B cell (primary cell): ENCODE measurements at regions not wholly inside any gene's neighbourhood (a gene's known extent, or its start where the extent isn't known, plus 50 kb on each side); places are given as distances from the start of the nearest gene placed in this dataset.

Source experiments
- ATAC-seq: fragments of 200-7000 bp; cut with Tn5 transposase; one replicate; pipeline ENCODE4 v1.10.0; 2021; ENCODE audit warnings: low read depth, mild to moderate bottlenecking, moderate number of reproducible peaks, moderate library complexity
- CTCF ChIA-PET: fragments of 350-600 bp; sonication (Branson Sonifier 250); formaldehyde crosslinking; loops from one replicate; lab custom pipeline; 2021; ENCODE audit warnings: antibody characterized with exemption, inconsistent platforms; lab: Charles Lee
- POLR2A ChIA-PET: fragments of 350-600 bp; sonication (Branson Sonifier 250); formaldehyde crosslinking; loops from one replicate; lab custom pipeline; 2021; ENCODE audit warnings: antibody characterized with exemption; lab: Charles Lee
- DNase-seq: peaks from one replicate; pipeline ENCODE4 v3.0.0; 2013
- H2AFZ ChIP-seq: 2 replicates; pipeline ENCODE4 v1.6.1; 2012; ENCODE audit warnings: mild to moderate bottlenecking, low read depth, low read length; ENCODE audit not compliant: insufficient read depth, poor library complexity, severe bottlenecking
- H3K27ac ChIP-seq, 2 donors: 1 replicate in 1 of 2; 2 replicates in 1 of 2; pipeline ENCODE4 v1.5.1; 2012 to 2013; ENCODE audit warnings: low read length in 2 of 2, mild to moderate bottlenecking in 2 of 2, moderate library complexity in 1 of 2
- H3K27me3 ChIP-seq, 4 experiments: fragments of 200-600 bp in 1 of 4; sonication (generic) in 1 of 4; replicated peaks in 1 of 4; 1 replicate in 2 of 4; 2 replicates in 2 of 4; pipeline versions ENCODE4 v1.6.1 to v1.7.0; 2013 to 2016; ENCODE audit warnings: low read length in 3 of 4, mild to moderate bottlenecking in 2 of 4, mixed read lengths in 1 of 4, moderate library complexity in 1 of 4; ENCODE audit not compliant: insufficient read depth in 4 of 4, control insufficient read depth in 3 of 4; ENCODE audit errors: control extremely low read depth in 1 of 4
- H3K36me3 ChIP-seq, 2 experiments: replicated peaks in 1 of 2; 1 replicate in 1 of 2; 2 replicates in 1 of 2; pipeline versions ENCODE4 v1.6.1 to v1.7.1; 2013; ENCODE audit warnings: low read length in 1 of 2; ENCODE audit not compliant: insufficient read depth in 2 of 2, control insufficient read depth in 1 of 2; ENCODE audit errors: control extremely low read depth in 1 of 2, extremely low read depth in 1 of 2
- H3K4me1 ChIP-seq, 2 donors: fragments of 200-600 bp in 1 of 2; sonication (generic) in 1 of 2; 1 replicate in 1 of 2; 2 replicates in 1 of 2; pipeline versions ENCODE4 v1.5.1 to v1.6.1; 2013 to 2017; ENCODE audit warnings: low read length in 2 of 2; ENCODE audit not compliant: control insufficient read depth in 2 of 2, insufficient read depth in 2 of 2
- H3K4me2 ChIP-seq: replicated peaks from 2 replicates; pipeline ENCODE3; 2012; ENCODE audit warnings: mild to moderate bottlenecking, low read depth, low read length; ENCODE audit not compliant: poor library complexity, severe bottlenecking
- H3K4me3 ChIP-seq, 5 experiments: fragments of 200-600 bp in 1 of 5; sonication (generic) in 1 of 5; 1 replicate in 3 of 5; 2 replicates in 2 of 5; pipeline versions ENCODE4 v1.5.1 to v1.7.0; 2011 to 2016; ENCODE audit warnings: low read length in 4 of 5, mild to moderate bottlenecking in 4 of 5, low read depth in 2 of 5, control low read depth in 1 of 5, moderate library complexity in 1 of 5; ENCODE audit not compliant: insufficient read depth in 1 of 5; ENCODE audit errors: control extremely low read depth in 1 of 5, extremely low read depth in 1 of 5
- H3K79me2 ChIP-seq: fragments of 200-600 bp; sonication (generic); one replicate; pipeline ENCODE4 v1.6.0; 2016; ENCODE audit warnings: low read length; ENCODE audit not compliant: control insufficient read depth, insufficient read depth
- H3K9ac ChIP-seq: fragments of 200-600 bp; sonication (generic); 2 replicates; pipeline ENCODE4 v1.6.1; 2017; ENCODE audit warnings: mild to moderate bottlenecking, low read length, moderate library complexity
- H3K9me3 ChIP-seq, 3 donors: one replicate each; pipeline versions ENCODE4 v1.6.1 to v1.7.1; 2013; ENCODE audit warnings: low read length in 2 of 3; ENCODE audit not compliant: control insufficient read depth in 2 of 3, insufficient read depth in 1 of 3; ENCODE audit errors: control extremely low read depth in 1 of 3
- H4K20me1 ChIP-seq: 2 replicates; pipeline ENCODE4 v1.6.0; 2012; ENCODE audit warnings: mild to moderate bottlenecking, low read length; ENCODE audit not compliant: insufficient read depth, control insufficient read depth, poor library complexity, severe bottlenecking
- H3K27ac Mint-ChIP-seq: one replicate; pipeline ENCODE4 v1.8.0; 2021; ENCODE audit warnings: mixed read lengths
- H3K27me3 Mint-ChIP-seq: one replicate; pipeline ENCODE4 v1.8.0; 2021; ENCODE audit warnings: mixed read lengths
- H3K4me1 Mint-ChIP-seq: one replicate; pipeline ENCODE4 v1.8.0; 2021; ENCODE audit warnings: mixed read lengths
- H3K4me3 Mint-ChIP-seq: one replicate; pipeline ENCODE4 v1.8.0; 2021; ENCODE audit warnings: mixed read lengths
- H3K9me3 Mint-ChIP-seq: one replicate; pipeline ENCODE4 v1.8.0; 2022; ENCODE audit warnings: mixed read lengths; ENCODE audit not compliant: insufficient read depth
- CTCF ChIP-seq: fragments of 200-600 bp; IDR thresholded peaks from one replicate; pipeline ENCODE4 v1.8.0; 2022; ENCODE audit warnings: antibody characterized with exemption, mild to moderate bottlenecking
- EZH2 ChIP-seq: IDR thresholded peaks from 2 replicates; pipeline ENCODE4 v1.6.1; 2012; ENCODE audit warnings: borderline replicate concordance, low read depth, mild to moderate bottlenecking, moderate library complexity, low read length; ENCODE audit not compliant: insufficient read depth, poor library complexity, severe bottlenecking
- WGBS: methylation state at CpG from one replicate; pipeline ENCODE4 v1.1.5; 2013; ENCODE audit warnings: missing lambda C conversion rate; ENCODE audit not compliant: insufficient coverage; 5-methylcytosine and 5-hydroxymethylcytosine counted together
- intact Hi-C: fragments of 100-400 bp; cut with micrococcal nuclease; formaldehyde crosslinking; loops from one replicate; pipeline ENCODE4 v1.10.0; 2022

- H4K20me1 ChIP-seq = no peaks in the 10 kb centered on the region
- no peaks in the 10 kb centered on the region for H3K9me3 Mint-ChIP-seq
- H3K27ac ChIP-seq = no peak overlapping the region
- POLR2A ChIA-PET = no interaction called here
- WGBS = 4% methylated on average over 95 of the region's 101 CpGs
- H2AFZ ChIP-seq = no peak overlapping the region
- TF ChIP-seq EZH2 (no peak), CTCF (no peak)
- no peaks in the 10 kb centered on the region for H3K4me1 Mint-ChIP-seq
- peaks cover 0 to 19% (median 4%) of the 10 kb centered on the region in 4 experiments for H3K27me3 ChIP-seq
- H3K27ac Mint-ChIP-seq = no peak overlapping the region
- H3K36me3 ChIP-seq = no peaks in the 10 kb centered on the region
- H3K4me1 ChIP-seq = no peaks in the 10 kb centered on the region
- ATAC-seq (no peak), DNase-seq (peak; percentile 1)
- intact Hi-C loops = no loop called here
- no peak overlapping the region for H3K4me2 ChIP-seq
- CTCF ChIA-PET = no interaction called here
- no peaks in the 10 kb centered on the region for H3K9me3 ChIP-seq
- H3K79me2 ChIP-seq = no peaks in the 10 kb centered on the region
- H3K27me3 Mint-ChIP-seq = peaks cover 38% of the 10 kb centered on the region
- no peak overlapping the region for H3K4me3 Mint-ChIP-seq
- no peak overlapping the region for H3K9ac ChIP-seq
- H3K4me3 ChIP-seq = no peak overlapping the region
Observed at GRCh38 chr18:34493566-34494358, 216.3 kb upstream of the DTNA start.

GRCh38 chr18:34494359-34494696 lies 215.8 kb upstream of the DTNA start:
- H3K27ac ChIP-seq = no peak overlapping the region
- peaks cover 38% of the 10 kb centered on the region for H3K27me3 Mint-ChIP-seq

More at GRCh38 chr18:34494359-34494696, 215.8 kb upstream of the DTNA start:
- H3K27ac Mint-ChIP-seq = no peak overlapping the region
- intact Hi-C loops = no loop called here
- ATAC-seq (no peak), DNase-seq (no peak)
- POLR2A ChIA-PET = no interaction called here
- H3K9me3 ChIP-seq = no peaks in the 10 kb centered on the region
- H3K36me3 ChIP-seq = no peaks in the 10 kb centered on the region
- WGBS = 7% methylated on average over 8 of the region's 16 CpGs
- H3K4me1 ChIP-seq = no peaks in the 10 kb centered on the region
- CTCF ChIA-PET = no interaction called here
- H3K9me3 Mint-ChIP-seq = no peaks in the 10 kb centered on the region
- H3K79me2 ChIP-seq = no peaks in the 10 kb centered on the region
- no peak overlapping the region for H2AFZ ChIP-seq
- no peaks in the 10 kb centered on the region for H3K4me1 Mint-ChIP-seq
- H4K20me1 ChIP-seq = no peaks in the 10 kb centered on the region
- no peak overlapping the region for H3K4me3 ChIP-seq
- TF ChIP-seq EZH2 = no peak
- TF ChIP-seq CTCF = no peak
- no peak overlapping the region for H3K9ac ChIP-seq
- H3K27me3 ChIP-seq = peaks cover 0 to 19% (median 4%) of the 10 kb centered on the region in 4 experiments
- H3K4me3 Mint-ChIP-seq = no peak overlapping the region
- no peak overlapping the region for H3K4me2 ChIP-seq
